ENCODE measurements at regions not wholly inside any gene's neighbourhood (a gene's known extent, or its start where the extent isn't known, plus 50 kb on each side); places are given as distances from the start of the nearest gene placed in this dataset.

DNA sequence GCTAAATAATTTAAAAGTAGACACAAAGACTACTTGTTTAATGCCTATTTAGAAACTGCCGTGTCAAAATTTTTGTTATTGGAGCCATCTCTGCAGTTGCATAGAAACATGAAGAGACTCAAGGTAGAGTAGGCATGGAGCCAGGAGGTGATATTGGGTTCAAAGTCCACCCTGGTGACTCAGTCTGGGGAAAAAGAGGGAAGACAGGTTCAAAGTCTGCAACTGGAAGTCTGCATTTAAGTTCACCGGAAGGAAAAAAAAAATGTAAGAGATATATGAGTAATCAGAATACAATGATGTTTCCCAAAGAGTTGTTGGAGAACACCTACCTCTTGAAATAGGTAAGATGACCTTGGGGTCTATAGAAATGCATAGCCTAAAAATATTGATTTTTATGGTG, 67.4 kb upstream of the QRFPR start:
- no peaks in the 10 kb centered on the region for H3K4me1 ChIP-seq (ENCODE audit: control insufficient read depth in 1 of 2, insufficient read depth in 2 of 2, low read length in 2 of 2)
- H4K20me1 ChIP-seq (ENCODE audit: insufficient read depth, low read length): no peaks in the 10 kb centered on the region
- DNase-seq: no peak
- H3K27me3 Mint-ChIP-seq (ENCODE audit: low read depth in 3 of 3): no peaks in the 10 kb centered on the region
- H3K9me3 Mint-ChIP-seq: peaks cover 0 to 6% (median 3%) of the 10 kb centered on the region in 7 donors
- intact Hi-C loops (cut with micrococcal nuclease): no loop called here
- H3K79me2 ChIP-seq (ENCODE audit: insufficient read depth, low read length): no peaks in the 10 kb centered on the region
- H3K4me3 ChIP-seq (replicated peaks in 1 of 3; ENCODE audit: low read depth in 2 of 3, low read length in 3 of 3): no peak overlapping the region
- no peaks in the 10 kb centered on the region for H3K36me3 ChIP-seq (replicated peaks in 1 of 2; ENCODE audit: control insufficient read depth in 1 of 2, insufficient read depth in 2 of 2, low read length in 2 of 2)
- H3K27me3 ChIP-seq (ENCODE audit: control insufficient read depth in 2 of 2, insufficient read depth in 2 of 2, low read length in 2 of 2): no peaks in the 10 kb centered on the region
- no peak overlapping the region for H3K4me2 ChIP-seq (replicated peaks; ENCODE audit: extremely low read depth, low read length, poor library complexity, severe bottlenecking)
- no peak overlapping the region for H2AFZ ChIP-seq (ENCODE audit: insufficient read depth, low read depth, low read length, poor library complexity, severe bottlenecking)
- TF ChIP-seq, protein P1, sequence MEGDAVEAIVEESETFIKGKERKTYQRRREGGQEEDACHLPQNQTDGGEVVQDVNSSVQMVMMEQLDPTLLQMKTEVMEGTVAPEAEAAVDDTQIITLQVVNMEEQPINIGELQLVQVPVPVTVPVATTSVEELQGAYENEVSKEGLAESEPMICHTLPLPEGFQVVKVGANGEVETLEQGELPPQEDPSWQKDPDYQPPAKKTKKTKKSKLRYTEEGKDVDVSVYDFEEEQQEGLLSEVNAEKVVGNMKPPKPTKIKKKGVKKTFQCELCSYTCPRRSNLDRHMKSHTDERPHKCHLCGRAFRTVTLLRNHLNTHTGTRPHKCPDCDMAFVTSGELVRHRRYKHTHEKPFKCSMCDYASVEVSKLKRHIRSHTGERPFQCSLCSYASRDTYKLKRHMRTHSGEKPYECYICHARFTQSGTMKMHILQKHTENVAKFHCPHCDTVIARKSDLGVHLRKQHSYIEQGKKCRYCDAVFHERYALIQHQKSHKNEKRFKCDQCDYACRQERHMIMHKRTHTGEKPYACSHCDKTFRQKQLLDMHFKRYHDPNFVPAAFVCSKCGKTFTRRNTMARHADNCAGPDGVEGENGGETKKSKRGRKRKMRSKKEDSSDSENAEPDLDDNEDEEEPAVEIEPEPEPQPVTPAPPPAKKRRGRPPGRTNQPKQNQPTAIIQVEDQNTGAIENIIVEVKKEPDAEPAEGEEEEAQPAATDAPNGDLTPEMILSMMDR (IDR thresholded peaks at IDR 0.05): no peak
- H3K4me1 Mint-ChIP-seq: no peaks in the 10 kb centered on the region
- H3K27ac Mint-ChIP-seq: no peak overlapping the region
- 100% methylated on average over 1 of the region's 2 CpGs for WGBS (ENCODE audit: insufficient coverage)
- no peaks in the 10 kb centered on the region for H3K36me3 Mint-ChIP-seq
- no peak overlapping the region for H3K27ac ChIP-seq (ENCODE audit: low read depth in 1 of 2, low read length in 2 of 2)
- no peaks in the 10 kb centered on the region for H3K9me3 ChIP-seq (replicated peaks in 1 of 2; ENCODE audit: control insufficient read depth in 1 of 2, insufficient read depth in 1 of 2, low read length in 2 of 2)
- no peak overlapping the region for H3K9ac ChIP-seq (ENCODE audit: insufficient read depth, low read length, poor library complexity, severe bottlenecking)
- H3K4me3 Mint-ChIP-seq: no peak overlapping the region

DNA sequence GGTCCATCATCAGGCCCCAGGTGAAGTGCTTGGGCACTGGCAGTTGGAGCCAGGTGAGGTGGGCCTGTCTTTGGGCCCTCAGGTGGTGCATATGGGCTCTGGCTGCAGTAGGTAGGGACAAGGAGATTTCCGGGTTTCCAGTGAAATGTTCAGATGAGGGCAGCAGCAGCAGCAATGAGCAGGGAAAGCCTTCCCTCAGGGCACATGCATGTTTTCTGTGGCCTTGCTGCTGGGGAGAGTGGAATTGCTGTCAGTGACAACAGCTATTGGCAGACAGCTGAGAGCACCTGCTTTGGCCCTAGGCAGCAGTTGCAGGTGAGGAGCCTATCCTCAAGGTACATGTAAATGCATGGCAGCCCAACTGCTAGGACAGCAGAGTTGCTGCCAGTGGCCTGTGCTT, 58.9 kb upstream of the QRFPR start:
- Mint-ChIP-seq H3K27me3 (ENCODE audit: low read depth in 3 of 3) (peaks cover 0 to 2% (median 0%) of the 10 kb centered on the region in 3 donors), H3K4me1 (no peaks in the 10 kb centered on the region), H3K9me3 (peaks cover 3 to 39% (median 13%) of the 10 kb centered on the region in 7 donors), H3K36me3 (no peaks in the 10 kb centered on the region), H3K27ac (no peak overlapping the region), H3K4me3 (no peak overlapping the region)
- DNase-seq: no peak
- Histone ChIP-seq H3K9me3 (replicated peaks in 1 of 2; ENCODE audit: control insufficient read depth in 1 of 2, insufficient read depth in 1 of 2, low read length in 2 of 2) (peaks cover 9 to 14% of the 10 kb centered on the region in 2 donors), H3K36me3 (replicated peaks in 1 of 2; ENCODE audit: control insufficient read depth in 1 of 2, insufficient read depth in 2 of 2, low read length in 2 of 2) (no peaks in the 10 kb centered on the region), H2AFZ (ENCODE audit: insufficient read depth, low read depth, low read length, poor library complexity, severe bottlenecking) (no peak overlapping the region), H3K27ac (ENCODE audit: low read depth in 1 of 2, low read length in 2 of 2) (no peak overlapping the region), H3K4me2 (replicated peaks; ENCODE audit: extremely low read depth, low read length, poor library complexity, severe bottlenecking) (no peak overlapping the region), H3K79me2 (ENCODE audit: insufficient read depth, low read length) (no peaks in the 10 kb centered on the region), H3K9ac (ENCODE audit: insufficient read depth, low read length, poor library complexity, severe bottlenecking) (no peak overlapping the region), H3K4me1 (ENCODE audit: control insufficient read depth in 1 of 2, insufficient read depth in 2 of 2, low read length in 2 of 2) (no peaks in the 10 kb centered on the region), H3K27me3 (ENCODE audit: control insufficient read depth in 2 of 2, insufficient read depth in 2 of 2, low read length in 2 of 2) (no peaks in the 10 kb centered on the region), H3K4me3 (replicated peaks in 1 of 3; ENCODE audit: low read depth in 2 of 3, low read length in 3 of 3) (no peak overlapping the region), H4K20me1 (ENCODE audit: insufficient read depth, low read length) (no peaks in the 10 kb centered on the region)
- TF ChIP-seq, protein P1 (IDR thresholded peaks at IDR 0.05): no peak
- intact Hi-C loops (cut with micrococcal nuclease): no loop called here
- WGBS (ENCODE audit: insufficient coverage): 89% methylated on average over 1 of the region's 1 CpG

Measured in CD14-positive monocyte (primary cell).